H9 (cell line): ENCODE measurements at regions not wholly inside any gene's neighbourhood (a gene's known extent, or its start where the extent isn't known, plus 50 kb on each side); places are given as distances from the start of the nearest gene placed in this dataset.

Experiments
- DNase-seq: peaks from one replicate; pipeline ENCODE4 v3.0.0-alpha.2; 2017
- H2AFZ ChIP-seq: one replicate; pipeline ENCODE4 v1.6.1; 2013; ENCODE audit warnings: mild to moderate bottlenecking, low read length, control low read depth, moderate library complexity
- H2AK5ac ChIP-seq: 2 replicates; pipeline ENCODE4 v1.6.1; 2013; ENCODE audit warnings: low read length, control low read depth, mixed read lengths; ENCODE audit not compliant: insufficient read length
- H2BK120ac ChIP-seq: one replicate; pipeline ENCODE4 v1.6.1; 2013; ENCODE audit warnings: low read depth, mild to moderate bottlenecking, low read length, control low read depth, inconsistent platforms; ENCODE audit not compliant: poor library complexity, severe bottlenecking
- H2BK12ac ChIP-seq: 2 replicates; pipeline ENCODE4 v1.6.1; 2013; ENCODE audit warnings: low read length, control low read depth, mixed read lengths, low read depth; ENCODE audit not compliant: insufficient read length
- H2BK15ac ChIP-seq: 2 replicates; pipeline ENCODE4 v1.6.1; 2013; ENCODE audit warnings: low read depth, low read length, control low read depth
- H2BK20ac ChIP-seq: one replicate; pipeline ENCODE4 v1.6.1; 2013; ENCODE audit warnings: low read depth, mild to moderate bottlenecking, low read length, control low read depth, inconsistent platforms; ENCODE audit not compliant: poor library complexity, severe bottlenecking
- H2BK5ac ChIP-seq: 2 replicates; pipeline ENCODE4 v1.6.1; 2013; ENCODE audit warnings: low read length, control low read depth, mixed read lengths; ENCODE audit not compliant: insufficient read length
- H3K14ac ChIP-seq: 2 replicates; pipeline ENCODE4 v1.6.1; 2013; ENCODE audit warnings: low read length, control low read depth; ENCODE audit not compliant: insufficient read depth
- H3K18ac ChIP-seq: 2 replicates; pipeline ENCODE4 v1.6.1; 2013; ENCODE audit warnings: low read depth, mild to moderate bottlenecking, mixed read lengths, low read length, control low read depth; ENCODE audit not compliant: insufficient read length
- H3K23ac ChIP-seq: 2 replicates; pipeline ENCODE4 v1.6.1; 2013; ENCODE audit warnings: low read length, control low read depth, mixed read lengths, low read depth; ENCODE audit not compliant: insufficient read length
- H3K23me2 ChIP-seq: 2 replicates; pipeline ENCODE4 v1.6.1; 2013; ENCODE audit warnings: low read depth, mild to moderate bottlenecking, mixed read lengths, low read length, control low read depth; ENCODE audit not compliant: insufficient read length, poor library complexity, severe bottlenecking
- H3K27ac ChIP-seq: 2 replicates; pipeline ENCODE4 v1.5.1; 2013; ENCODE audit warnings: low read length, control low read depth, mixed read lengths, low read depth; ENCODE audit not compliant: insufficient read length
- H3K27me3 ChIP-seq: 2 replicates; pipeline ENCODE4 v1.6.1; 2013; ENCODE audit warnings: low read length, control low read depth, inconsistent platforms; ENCODE audit not compliant: insufficient read depth
- H3K4ac ChIP-seq: 2 replicates; pipeline ENCODE4 v1.6.1; 2013; ENCODE audit warnings: low read depth, mild to moderate bottlenecking, control low read depth, inconsistent platforms, low read length, moderate library complexity
- H3K4me1 ChIP-seq: 2 replicates; pipeline ENCODE4 v1.6.1; 2013; ENCODE audit warnings: low read length, control low read depth, inconsistent platforms; ENCODE audit not compliant: insufficient read depth
- H3K4me2 ChIP-seq: 2 replicates; pipeline ENCODE4 v1.6.1; 2013; ENCODE audit warnings: low read length, control low read depth, mixed read lengths; ENCODE audit not compliant: insufficient read length, insufficient read depth
- H3K56ac ChIP-seq: 2 replicates; pipeline ENCODE4 v1.6.1; 2013; ENCODE audit warnings: low read depth, mild to moderate bottlenecking, mixed read lengths, low read length, control low read depth; ENCODE audit not compliant: insufficient read length
- H3K79me1 ChIP-seq: 2 replicates; pipeline ENCODE4 v1.6.1; 2013; ENCODE audit warnings: low read depth, mild to moderate bottlenecking, moderate library complexity, low read length, control low read depth, inconsistent platforms; ENCODE audit not compliant: insufficient read depth, poor library complexity, severe bottlenecking
- H3K79me2 ChIP-seq: 2 replicates; pipeline ENCODE4 v1.6.1; 2013; ENCODE audit warnings: low read length, control low read depth, inconsistent platforms; ENCODE audit not compliant: insufficient read depth
- H3K9ac ChIP-seq: 2 replicates; pipeline ENCODE4 v1.6.1; 2013; ENCODE audit warnings: low read length, control low read depth, mixed read lengths; ENCODE audit not compliant: insufficient read length; ENCODE audit errors: extremely low read depth
- H3K9me3 ChIP-seq: one replicate; pipeline ENCODE4 v1.6.1; 2013; ENCODE audit warnings: low read depth, low read length, inconsistent platforms; ENCODE audit not compliant: control insufficient read depth
- H3T11ph ChIP-seq: one replicate; pipeline ENCODE4 v1.6.1; 2013; ENCODE audit warnings: mild to moderate bottlenecking, low read length, control low read depth, inconsistent platforms
- H4K20me1 ChIP-seq: one replicate; pipeline ENCODE4 v1.6.1; 2013; ENCODE audit not compliant: control insufficient read depth, insufficient read length, insufficient read depth
- H4K5ac ChIP-seq: 2 replicates; pipeline ENCODE4 v1.6.1; 2013; ENCODE audit warnings: low read depth, mild to moderate bottlenecking, mixed read lengths, low read length, control low read depth; ENCODE audit not compliant: insufficient read length
- H4K8ac ChIP-seq: replicated peaks from 2 replicates; pipeline ENCODE4 v1.6.1; 2013; ENCODE audit warnings: low read length, control low read depth, mixed read lengths, low read depth; ENCODE audit not compliant: insufficient read length
- H4K91ac ChIP-seq: 2 replicates; pipeline ENCODE4 v1.6.1; 2013; ENCODE audit warnings: low read depth, mild to moderate bottlenecking, moderate library complexity, mixed read lengths, low read length, control low read depth; ENCODE audit not compliant: insufficient read length
- H3K27ac Mint-ChIP-seq, 3 experiments: 2 replicates in 2 of 3; 3 replicates in 1 of 3; pipeline ENCODE4 v1.8.0; 2020 to 2021; ENCODE audit warnings: mixed read lengths in 3 of 3, mild to moderate bottlenecking in 1 of 3, moderate library complexity in 1 of 3
- H3K27me3 Mint-ChIP-seq: 2 replicates; pipeline ENCODE4 v1.8.0; 2021; ENCODE audit warnings: low read depth, mild to moderate bottlenecking, moderate library complexity, mixed read lengths
- H3K36me3 Mint-ChIP-seq, 3 experiments: 2 replicates in 2 of 3; 3 replicates in 1 of 3; pipeline ENCODE4 v1.8.0; 2020 to 2021; ENCODE audit warnings: low read depth in 3 of 3, mixed read lengths in 3 of 3; ENCODE audit not compliant: insufficient read depth in 1 of 3
- H3K4me1 Mint-ChIP-seq, 2 experiments: 2 replicates each; pipeline ENCODE4 v1.8.0; 2020; ENCODE audit warnings: mixed read lengths in 2 of 2
- H3K4me3 Mint-ChIP-seq, 2 experiments: 2 replicates in 1 of 2; 3 replicates in 1 of 2; pipeline ENCODE4 v1.8.0; 2020 to 2021; ENCODE audit warnings: mild to moderate bottlenecking in 2 of 2, mixed read lengths in 2 of 2, moderate library complexity in 1 of 2
- H3K9me3 Mint-ChIP-seq, 2 experiments: 2 replicates in 1 of 2; 3 replicates in 1 of 2; pipeline ENCODE4 v1.8.0; 2020; ENCODE audit warnings: mild to moderate bottlenecking in 2 of 2, mixed read lengths in 2 of 2, moderate library complexity in 1 of 2
- CTCF ChIP-seq: fragments of 200-600 bp; sonication (generic); conservative IDR thresholded peaks from 3 replicates; pipeline ENCODE4 v1.8.0; 2021; ENCODE audit warnings: antibody characterized with exemption, mild to moderate bottlenecking
- WGBS: extraction: QIAGEN DNeasy Blood & Tissue Kit; methylation state at CpG from one replicate; pipeline ENCODE4 v1.1.7; 2013; ENCODE audit warnings: missing lambda C conversion rate, low lambda C conversion rate, mixed read lengths; ENCODE audit not compliant: insufficient read length; ENCODE audit errors: extremely low coverage; 5-methylcytosine and 5-hydroxymethylcytosine counted together

DNA sequence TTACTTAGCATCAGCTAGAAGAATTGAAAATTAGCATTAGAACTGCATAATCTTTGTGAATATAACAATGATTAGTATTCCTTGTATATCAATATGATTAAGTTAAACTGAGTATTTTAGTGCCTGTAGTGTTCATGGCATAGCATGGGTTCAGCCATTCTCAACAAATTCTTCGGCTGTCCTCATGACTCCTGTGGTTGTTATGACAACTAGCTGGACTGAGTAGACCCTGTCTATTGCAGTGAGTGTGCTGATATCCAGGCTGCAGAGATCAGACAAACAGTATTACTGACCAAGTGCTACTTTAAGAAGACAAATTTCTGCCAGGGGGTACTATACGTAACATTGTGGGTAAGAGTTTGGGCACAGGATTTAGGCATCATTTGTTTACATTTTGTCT, 125.9 kb downstream of the NUDT12 start:
- no peak overlapping the region for H3T11ph ChIP-seq
- H3K4me2 ChIP-seq = no peak overlapping the region
- no peak overlapping the region for H2BK20ac ChIP-seq
- no peak overlapping the region for H3K18ac ChIP-seq
- H3K9me3 ChIP-seq = no peaks in the 10 kb centered on the region
- no peaks in the 10 kb centered on the region for H3K79me1 ChIP-seq
- no peak overlapping the region for H3K9ac ChIP-seq
- H3K9me3 Mint-ChIP-seq = peaks cover 0 to 5% of the 10 kb centered on the region in 2 experiments; a peak in 1 of 5 replicates
- H2BK5ac ChIP-seq = no peak overlapping the region
- no peaks in the 10 kb centered on the region for H3K27me3 ChIP-seq
- H3K27ac ChIP-seq = no peak overlapping the region
- WGBS = no CpG with 5 or more reads among the region's 2 CpGs
- H3K14ac ChIP-seq = no peak overlapping the region
- no peak overlapping the region for H2AFZ ChIP-seq
- H2AK5ac ChIP-seq = no peak overlapping the region
- H3K4me1 Mint-ChIP-seq = peaks cover 3 to 5% of the 10 kb centered on the region in 2 experiments
- peaks cover 0 to 6% (median 0%) of the 10 kb centered on the region in 3 experiments; a peak in 3 of 7 replicates for H3K36me3 Mint-ChIP-seq
- no peak overlapping the region for H3K56ac ChIP-seq
- H3K27me3 Mint-ChIP-seq = no peaks in the 10 kb centered on the region
- no peak for DNase-seq
- no peak overlapping the region for H2BK12ac ChIP-seq
- no peaks in the 10 kb centered on the region for H3K23me2 ChIP-seq
- no peaks in the 10 kb centered on the region for H4K20me1 ChIP-seq
- no peak overlapping the region for H3K4ac ChIP-seq
- H3K27ac Mint-ChIP-seq = no peak overlapping the region
- no peaks in the 10 kb centered on the region for H3K79me2 ChIP-seq
- no peak overlapping the region for H4K5ac ChIP-seq
- H3K4me3 Mint-ChIP-seq = no peak overlapping the region
- no peak overlapping the region for H2BK120ac ChIP-seq
- no peak for TF ChIP-seq CTCF
- H4K8ac ChIP-seq = no peak overlapping the region
- no peak overlapping the region for H4K91ac ChIP-seq
- H3K23ac ChIP-seq = no peak overlapping the region
- H3K4me1 ChIP-seq = no peaks in the 10 kb centered on the region
- no peak overlapping the region for H2BK15ac ChIP-seq
